ELF-1 (cell line): ENCODE measurements at regions not wholly inside any gene's neighbourhood (a gene's known extent, or its start where the extent isn't known, plus 50 kb on each side); places are given as distances from the start of the nearest gene placed in this dataset.
"Not testable (repeated sequence)": the region's sequence is repeated elsewhere in the genome, so short reads cannot be mapped to it uniquely, and the experiment has no call there.

Source experiments
- DNase-seq: peaks from one replicate; pipeline ENCODE4 v3.0.0-alpha.2; 2016; ENCODE audit warnings: low read depth, low spot score

DNA sequence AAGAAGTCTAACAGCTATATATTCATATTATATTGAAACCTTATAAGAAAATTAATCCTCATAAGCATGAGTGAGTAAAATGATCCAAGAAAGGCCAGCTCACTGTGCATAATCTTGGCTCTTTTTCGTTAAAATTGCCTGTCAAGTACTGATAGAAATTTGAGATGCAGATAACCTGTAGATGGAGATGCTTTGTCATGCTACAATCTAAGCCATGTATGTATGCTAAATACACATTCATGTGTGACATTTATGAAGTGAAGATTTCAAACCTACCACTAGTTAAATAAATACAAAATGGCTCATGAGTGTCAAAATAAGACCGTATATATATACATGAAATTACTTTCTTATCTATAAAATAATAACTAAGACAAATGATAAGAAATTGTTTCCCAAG lies 1491.5 kb upstream of the PRMT6 start:
- DNase-seq: no peak

DNA sequence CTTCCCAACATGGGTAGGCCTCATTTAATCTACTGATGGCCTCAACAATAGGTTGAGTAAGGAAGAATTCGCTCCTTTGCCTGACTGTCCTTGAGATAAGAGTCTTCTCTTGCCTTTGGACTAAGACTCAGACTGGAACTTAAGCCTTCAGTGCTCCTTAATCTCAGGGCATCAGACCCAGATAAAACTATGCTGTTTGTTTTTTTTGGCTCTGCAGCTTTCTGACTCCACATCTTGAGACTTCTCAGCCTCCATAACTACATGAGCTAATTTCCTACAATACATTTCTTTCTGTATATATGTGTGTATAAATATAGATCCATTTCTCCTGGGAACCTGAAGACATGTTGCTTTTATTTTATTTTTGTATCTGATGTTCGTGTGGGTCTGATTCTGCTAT lies 1470.7 kb upstream of the PRMT6 start:
- no peak for DNase-seq

DNA sequence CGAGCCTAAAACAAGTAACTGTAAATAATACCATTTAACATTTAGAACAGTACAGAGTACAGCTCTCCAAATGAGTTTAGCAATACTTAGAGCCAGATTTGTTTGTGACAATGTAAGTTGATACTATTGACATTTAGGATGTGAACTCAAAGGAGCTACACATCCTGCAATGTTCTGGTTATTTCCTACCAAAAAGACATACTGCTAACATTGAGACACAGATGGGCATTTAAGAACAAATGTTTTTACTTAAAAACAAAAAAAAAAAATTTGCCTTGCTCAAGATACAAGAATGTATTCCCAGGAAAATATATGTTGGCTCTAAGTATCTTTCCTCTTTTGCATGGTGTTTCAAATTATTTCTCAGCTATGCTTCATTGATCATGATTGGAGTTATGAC lies 1464.8 kb upstream of the PRMT6 start:
- DNase-seq: no peak

DNA sequence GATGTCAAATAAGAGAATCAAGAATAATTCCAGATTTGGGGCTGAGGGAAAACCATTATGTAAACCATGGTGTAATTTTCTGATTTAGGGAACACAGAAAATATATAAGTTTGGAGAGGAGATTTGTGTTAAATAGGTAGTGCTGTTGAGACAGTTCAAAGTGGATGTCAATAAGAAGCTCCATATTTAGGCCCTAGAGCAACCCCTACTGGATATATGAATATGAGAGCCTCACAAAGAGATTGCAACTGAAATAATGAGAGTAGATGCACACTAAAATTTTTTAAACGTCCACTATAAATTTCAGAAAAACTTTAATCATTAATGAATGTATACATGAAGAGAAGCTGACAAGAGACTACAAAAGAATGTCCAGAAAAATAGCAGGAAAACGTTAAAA lies 1447.8 kb upstream of the PRMT6 start:
- DNase-seq: no peak

DNA sequence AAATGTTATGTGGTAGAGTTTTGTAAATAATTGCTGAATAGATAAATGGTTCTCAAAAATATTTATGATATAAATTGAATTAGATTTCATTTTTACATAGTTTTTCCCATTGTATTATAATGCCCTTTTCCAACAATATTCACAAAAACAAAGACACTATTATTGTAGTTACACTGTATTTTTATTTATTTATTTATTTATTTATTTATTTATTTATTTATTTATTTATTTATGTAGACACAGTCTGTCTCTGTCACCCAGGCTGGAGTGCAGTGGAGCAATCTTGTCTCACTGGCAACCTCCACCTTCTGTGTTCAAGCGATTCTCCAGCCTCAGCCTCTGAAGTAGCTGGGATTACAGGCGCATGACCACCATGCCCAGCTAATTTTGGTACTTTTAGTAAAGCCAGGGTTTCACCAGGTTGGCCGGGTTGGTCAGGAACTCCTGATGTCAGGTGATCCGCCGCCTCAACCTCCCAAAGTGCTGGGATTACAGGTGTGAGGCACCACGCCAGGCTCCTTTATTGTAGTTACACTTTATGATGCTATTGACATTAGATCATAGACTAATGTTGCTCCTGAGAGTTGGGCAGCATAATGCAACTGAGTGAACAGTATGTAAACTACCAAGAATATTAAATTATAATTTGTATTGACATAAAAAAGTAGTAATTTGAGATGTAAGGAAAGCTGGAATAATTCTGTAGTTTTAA lies 1430.0 kb upstream of the PRMT6 start:
- no peak for DNase-seq

DNA sequence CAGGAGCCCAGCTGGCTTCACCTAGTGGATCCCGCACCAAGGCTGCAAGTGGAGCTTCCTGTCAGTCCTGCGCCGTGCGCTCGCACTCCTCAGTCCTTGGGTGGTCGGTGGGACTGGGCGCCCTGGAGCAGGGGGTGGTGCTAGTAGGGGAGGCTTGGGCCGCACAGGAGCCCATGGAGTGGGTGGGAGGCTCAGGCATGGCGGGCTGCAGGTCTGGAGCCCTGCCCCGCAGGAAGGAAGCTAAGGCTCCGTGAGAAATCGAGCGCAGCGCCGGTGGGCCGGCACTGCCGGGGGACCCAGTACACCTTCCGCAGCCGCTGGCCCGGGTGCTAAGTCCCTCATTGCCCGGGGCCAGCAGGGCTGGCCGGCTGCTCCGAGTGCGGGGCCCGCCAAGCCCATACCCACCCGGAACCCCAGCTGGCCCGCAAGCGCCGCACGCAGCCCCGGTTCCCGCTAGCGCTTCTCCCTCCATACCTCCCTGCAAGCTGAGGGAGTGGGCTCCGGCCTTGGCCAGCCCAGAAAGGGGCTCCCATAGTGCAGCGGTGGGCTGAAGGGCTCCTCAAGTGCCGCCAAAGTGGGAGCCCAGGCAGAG lies 1425.2 kb upstream of the PRMT6 start:
- DNase-seq: not testable (repeated sequence)

DNA sequence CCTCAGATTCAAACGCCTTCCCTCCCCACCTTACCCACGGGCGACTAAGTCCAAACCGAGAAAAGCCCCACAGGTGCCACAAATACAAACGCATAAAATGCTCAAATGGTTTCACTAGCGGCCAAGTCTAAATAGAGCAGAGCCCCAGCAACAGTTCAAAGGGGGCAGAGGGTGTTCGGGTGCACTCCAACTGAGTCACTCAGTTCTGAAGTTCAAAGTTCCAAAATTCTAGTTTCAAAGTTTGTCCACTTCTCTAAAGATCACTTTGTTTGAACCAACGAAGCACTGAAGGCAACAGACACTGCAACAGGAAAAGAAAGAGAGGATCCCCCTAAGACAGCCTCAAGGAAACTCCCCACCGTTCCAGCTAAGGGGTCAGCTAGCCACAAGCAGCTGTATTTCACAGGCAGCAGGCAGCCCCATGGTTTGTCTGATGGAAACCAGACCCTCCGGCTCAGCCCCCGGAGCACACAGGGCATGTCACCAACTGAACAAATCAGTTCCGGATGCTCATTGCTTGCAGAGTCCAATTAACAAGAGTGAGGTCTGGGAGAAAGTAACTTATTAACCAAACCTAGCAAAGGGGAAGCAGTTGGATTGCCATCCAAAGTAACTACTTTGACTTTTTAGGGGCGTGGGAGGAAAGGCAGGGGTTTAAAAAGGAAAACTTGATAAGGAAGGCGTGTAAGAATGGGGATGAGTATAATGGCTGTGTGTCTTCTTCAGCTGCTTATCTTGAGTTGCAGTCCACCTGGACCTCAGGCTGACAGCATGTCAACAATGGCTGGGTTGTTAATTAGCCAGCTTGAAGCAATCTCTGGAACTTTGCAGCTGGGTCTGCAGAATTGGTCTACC lies 1423.9 kb upstream of the PRMT6 start:
- DNase-seq: no peak

DNA sequence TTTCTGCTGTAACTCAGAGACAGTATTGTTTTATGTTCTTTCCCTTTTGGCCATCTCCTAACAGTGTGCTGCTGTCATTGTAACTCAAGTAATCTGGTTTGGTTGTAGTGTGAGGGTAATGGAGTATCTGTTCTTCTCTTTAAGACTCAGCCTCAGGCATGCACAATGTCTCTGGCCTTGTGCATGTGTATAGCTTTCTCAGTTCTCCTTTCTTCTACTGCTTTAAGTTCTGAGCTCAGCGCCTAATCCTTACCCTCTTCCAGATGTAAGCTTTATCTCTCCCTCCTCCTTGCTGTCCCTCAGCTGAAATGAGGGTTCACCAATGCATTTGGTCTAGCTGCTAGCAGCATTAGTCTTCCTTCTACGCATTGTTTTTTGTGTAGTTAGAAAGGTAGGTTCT lies 1420.4 kb upstream of the PRMT6 start:
- DNase-seq: no peak

DNA sequence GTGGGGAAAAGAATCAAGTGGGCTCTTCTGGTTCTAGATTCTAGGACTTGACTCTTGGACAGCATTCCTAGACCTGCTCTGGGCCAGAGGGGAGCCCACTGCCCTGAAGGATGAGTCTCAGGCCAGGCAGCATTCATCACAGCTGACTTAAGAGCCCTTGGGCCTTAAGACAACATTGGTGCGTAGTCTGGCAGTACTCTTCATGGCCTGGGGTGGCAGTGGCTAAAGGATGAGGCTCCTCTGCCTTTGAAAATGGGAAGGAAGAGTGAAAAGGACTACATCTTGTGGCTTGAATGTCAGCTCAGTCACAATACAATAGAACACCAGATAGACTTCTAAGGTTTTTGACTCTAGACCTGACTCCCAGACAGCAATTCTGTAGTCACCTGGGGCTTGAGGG lies 1415.1 kb upstream of the PRMT6 start:
- no peak for DNase-seq

DNA sequence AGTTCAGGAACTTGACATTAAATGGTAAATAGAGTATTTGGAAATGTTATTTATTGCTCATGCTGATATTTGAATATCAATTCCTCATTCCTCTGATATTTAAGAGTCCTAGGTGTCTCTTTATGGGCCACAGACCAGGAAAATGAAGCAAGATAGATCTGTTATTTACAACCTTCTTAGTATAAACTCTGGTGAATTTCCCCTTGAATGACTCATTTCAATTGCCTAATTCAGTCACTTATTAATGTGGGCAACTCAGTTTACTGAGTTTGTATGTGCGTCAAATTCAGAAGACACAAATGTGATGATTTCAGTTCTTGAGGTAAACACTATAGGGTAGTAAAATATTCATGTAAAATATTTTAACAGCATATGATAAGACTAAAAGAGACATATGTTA lies 1404.4 kb upstream of the PRMT6 start:
- DNase-seq: no peak

DNA sequence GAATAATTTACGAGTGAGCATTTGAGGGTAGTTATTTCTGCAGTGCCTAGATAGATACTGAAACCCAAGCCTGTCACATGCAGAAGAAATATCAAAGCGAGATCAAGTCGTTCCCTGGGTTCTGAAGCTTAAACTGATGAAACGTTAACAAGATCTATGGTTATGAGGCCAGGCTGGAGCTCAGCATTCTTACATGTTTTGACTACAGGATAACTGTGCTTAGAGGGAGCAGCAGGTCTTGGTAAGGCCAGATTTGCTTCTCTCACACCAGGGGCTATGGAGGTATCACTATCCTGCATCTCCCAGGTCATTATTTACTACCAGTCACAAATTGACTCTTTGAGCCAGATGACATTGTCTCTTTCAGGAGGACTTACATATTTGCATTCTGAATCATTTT lies 1401.4 kb upstream of the PRMT6 start:
- DNase-seq: no peak

DNA sequence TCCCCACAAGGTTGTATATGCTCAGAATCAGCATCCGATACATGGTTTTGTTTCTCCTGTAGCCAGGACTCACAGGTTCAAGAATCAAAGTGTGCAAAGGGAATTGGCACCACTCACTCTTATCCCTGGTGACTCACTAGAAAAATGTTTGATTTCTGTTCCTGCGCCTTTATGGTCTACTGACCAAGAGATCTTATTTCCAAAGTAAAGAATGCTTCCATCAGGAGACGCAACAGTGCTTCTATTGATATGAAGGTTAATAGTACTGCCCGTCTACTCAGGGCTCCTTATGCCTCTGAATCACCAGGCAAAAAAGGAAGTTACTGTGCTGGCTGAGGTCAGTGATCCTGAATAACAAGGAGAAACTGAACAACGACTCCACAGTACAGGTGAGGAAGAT lies 1392.0 kb upstream of the PRMT6 start:
- no peak for DNase-seq

DNA sequence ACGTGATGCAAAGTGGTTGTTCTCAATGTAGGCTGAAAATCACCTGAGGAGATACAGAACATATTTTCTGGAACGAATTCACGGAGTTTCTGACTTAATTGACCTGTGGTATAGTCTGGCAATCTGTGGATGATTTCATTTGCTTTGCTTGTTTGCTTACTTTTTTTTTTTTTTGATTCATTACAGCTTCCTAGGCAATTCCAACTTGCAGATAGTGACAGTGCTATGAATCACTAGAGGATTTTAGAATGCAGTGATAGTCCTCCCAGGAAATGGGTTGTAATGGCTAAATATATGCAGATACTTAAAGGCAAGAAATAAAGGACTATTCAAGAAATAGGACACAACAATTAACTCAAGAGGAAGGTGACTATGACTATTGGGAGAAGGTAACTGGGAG lies 1378.1 kb upstream of the PRMT6 start:
- DNase-seq: no peak

DNA sequence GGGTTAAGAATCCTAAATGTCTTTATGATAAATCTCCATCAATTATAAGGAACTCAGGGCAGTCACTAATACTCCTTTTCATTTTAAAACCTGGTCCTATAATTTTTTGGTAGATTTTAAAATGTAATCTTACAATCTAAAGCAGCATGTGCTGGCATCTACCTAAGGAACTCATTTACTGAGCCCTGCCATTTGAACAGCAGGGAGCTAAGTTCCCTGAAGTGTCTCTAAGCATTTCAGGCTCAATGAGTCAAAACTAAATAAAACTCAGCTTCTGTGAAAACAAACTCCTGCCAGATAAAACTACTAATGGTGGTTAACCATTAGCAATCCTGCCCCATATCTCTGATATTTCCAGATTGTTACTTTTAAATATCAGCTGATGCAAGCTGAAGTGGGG lies 1371.8 kb upstream of the PRMT6 start:
- DNase-seq: no peak

DNA sequence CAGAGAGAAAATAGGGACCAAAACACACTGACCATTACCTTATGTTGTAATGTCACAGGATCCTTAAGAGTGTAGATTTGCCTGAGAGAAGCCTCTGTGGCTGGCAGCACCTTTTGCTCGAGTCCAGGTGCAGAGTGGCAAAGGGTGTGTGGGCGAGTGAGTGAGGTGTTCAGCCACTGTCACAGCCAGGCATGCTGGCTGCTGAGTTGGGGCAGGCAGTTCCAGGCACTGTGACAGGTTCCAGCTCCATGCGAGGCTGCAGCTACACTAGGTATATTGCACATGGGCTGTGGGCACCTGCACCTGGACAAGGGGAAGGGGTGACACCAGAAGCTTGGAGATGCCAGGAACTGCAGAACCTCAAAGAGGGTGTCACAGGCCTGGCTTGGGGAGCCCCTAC lies 1370.4 kb upstream of the PRMT6 start:
- DNase-seq: no peak

DNA sequence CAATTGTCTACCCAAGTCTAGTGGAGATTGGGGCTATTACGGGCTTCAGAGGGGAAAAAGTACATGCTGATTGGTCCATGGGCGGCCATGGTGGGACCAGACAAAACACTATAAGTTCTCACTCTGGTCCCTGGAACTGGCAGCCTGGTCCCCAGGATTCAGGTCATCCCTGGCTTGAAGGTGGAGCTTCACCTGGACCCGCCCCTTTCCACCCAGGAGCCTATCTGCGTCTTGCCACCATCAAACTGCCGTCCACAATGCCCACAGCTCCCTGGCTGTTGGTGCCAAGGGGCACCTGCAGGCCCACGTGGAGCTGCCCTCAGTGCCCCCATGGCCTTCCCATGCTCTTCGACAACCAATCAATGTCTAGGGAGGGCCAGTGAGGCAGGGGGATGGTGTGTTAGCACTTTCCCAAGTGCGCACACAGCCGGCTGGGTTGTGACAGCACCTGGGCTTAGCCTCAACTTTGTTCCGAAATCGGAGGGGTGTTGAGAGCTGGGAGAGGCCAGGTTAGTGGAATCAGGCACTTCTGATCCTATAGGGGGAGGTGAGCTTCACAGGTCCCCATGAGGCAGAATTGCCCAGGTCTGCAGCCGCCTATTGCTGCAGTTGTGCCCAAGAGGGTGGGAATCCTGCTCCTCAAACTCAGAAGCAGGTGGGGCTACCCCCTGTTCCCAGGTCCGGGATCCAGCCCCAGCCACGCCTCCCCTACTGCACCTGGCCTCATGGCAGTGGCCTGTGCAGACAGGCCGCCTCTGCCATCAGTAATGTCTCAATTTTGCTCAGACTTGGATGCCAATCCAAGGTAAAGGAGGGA lies 1369.4 kb upstream of the PRMT6 start:
- no peak for DNase-seq

DNA sequence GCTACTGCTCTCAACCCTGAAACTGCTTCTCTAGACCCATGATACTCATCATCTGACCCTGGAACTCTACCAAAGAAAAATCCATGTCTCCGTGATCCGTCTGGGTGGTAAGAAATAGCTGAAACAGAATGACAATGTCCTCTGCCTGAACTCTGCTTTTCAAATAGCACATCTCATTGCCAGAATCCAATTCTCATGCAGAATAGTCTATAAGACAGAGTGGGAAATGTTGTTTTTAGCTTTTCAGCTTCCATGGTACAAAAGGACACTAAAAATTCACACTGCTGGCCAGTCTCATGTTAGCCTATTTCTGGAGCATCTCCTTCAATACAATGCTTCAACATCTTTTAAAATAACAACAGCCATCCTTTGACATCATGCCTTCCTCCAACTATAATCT lies 1355.8 kb upstream of the PRMT6 start:
- no peak for DNase-seq

DNA sequence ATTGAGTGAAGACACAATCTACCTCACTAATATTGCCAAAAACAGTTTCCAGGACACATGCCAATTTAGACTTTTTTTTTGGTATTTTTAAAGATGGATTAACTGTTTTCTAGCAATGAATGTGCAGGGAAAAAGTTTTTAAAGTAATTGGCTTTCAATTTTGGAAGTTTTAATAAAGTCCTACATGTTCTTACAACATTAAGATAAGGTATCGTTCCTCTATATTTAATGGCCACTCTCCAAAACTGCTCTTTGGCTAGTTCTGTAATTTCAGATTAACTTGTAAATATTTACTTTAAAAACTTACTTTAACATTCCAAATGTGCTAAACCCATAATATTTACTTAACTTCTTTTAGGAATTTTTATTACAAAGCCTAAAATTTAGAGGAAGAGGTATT lies 1332.2 kb upstream of the PRMT6 start:
- DNase-seq: no peak

DNA sequence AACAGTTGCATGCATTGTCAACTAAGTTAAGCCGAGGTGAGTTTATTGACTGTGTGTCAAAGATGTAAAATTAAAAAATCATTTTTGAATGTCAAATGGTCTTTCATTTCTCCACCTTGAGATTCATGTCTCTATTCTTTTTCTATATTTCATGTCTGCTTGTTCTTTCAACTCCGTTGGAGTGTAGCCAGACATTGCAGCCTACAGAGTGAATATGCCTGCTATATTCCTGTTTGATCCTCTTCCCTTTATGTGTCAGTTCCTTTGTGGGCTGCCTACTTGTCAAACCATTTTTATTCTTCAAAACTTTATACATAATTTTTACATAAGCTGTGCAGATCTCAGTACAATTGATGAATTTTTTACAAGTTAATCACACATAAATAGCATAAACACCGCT lies 1325.8 kb upstream of the PRMT6 start:
- DNase-seq: no peak

DNA sequence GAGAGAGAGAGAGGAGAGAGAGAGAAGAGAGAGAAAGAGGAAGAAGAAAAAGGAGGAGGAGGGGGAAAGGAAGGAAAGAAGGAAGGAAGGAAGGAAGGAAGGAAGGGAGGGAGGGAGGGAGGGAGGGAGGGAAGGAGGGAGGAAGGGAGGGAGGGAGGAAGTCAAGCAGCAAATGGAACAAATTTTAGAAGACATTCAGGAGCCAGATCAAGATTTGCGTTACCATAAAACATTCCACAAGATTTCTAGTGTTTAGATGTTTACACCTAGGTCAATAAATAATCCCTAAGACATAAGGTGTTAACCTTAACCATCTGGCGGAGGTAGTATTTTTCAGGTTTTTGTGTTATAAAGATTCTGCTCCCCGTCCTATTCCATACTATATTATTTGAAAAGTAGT lies 1320.1 kb upstream of the PRMT6 start:
- no peak for DNase-seq

DNA sequence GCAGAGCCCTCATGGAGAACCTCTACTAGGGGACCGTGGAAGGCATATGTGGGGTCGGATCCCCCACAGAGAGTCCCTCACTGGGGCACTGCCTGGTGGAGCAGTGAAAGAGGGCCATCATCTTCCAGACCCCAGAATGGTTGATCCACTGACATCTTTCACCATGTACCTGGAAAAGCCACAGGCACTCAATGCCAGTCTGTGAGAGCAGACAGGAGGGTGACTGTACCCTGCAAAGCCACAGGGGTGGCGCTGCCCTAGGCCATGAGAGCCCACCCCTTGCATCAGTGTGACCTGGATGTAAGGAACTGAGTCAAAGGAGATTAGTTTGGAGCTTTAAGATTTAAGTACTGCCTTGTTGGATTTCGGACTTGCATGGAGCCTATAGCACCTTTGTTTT lies 1276.7 kb upstream of the PRMT6 start:
- DNase-seq: no peak

DNA sequence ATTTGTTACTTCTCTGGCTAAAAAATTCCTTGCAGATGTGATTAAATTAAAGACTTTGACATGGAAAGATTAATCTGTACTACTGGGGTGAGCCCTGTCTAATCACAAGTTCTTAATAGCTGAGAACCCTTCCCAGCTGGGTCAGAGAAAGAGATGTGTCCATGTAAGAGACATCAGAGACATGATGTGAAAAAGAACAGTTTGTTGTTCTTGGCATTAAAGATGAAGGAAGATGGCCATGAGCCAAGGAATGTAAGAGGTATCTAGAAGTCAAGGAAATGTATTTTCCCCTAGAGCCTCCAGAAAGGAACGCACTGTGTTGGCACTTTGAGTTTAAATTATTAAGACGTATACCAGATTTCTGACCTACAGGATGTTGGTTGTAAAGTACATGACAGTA lies 1271.5 kb upstream of the PRMT6 start:
- no peak for DNase-seq
